ENCODE measurements at regions not wholly inside any gene's neighbourhood (a gene's known extent, or its start where the extent isn't known, plus 50 kb on each side); places are given as distances from the start of the nearest gene placed in this dataset.
"Not testable (repeated sequence)": the region's sequence is repeated elsewhere in the genome, so short reads cannot be mapped to it uniquely, and the experiment has no call there.

GRCh38 chr14:105919458-105920150, 393.2 kb downstream of the TMEM121 start:
- TF ChIP-seq SPI1 (IDR thresholded peaks at IDR 0.05; ENCODE audit: low read depth, low read length), result no peak
- no peak for TF ChIP-seq POLR2AphosphoS5 (IDR thresholded peaks at IDR 0.05; ENCODE audit: low read depth, low read length)
- no peak for TF ChIP-seq POLR2A (IDR thresholded peaks at IDR 0.05; ENCODE audit: low read depth, low read length)
- no peak for TF ChIP-seq PAX5 (IDR thresholded peaks at IDR 0.05; ENCODE audit: insufficient read depth, low read length, severe bottlenecking)
- TF ChIP-seq POU2F2 (IDR thresholded peaks at IDR 0.05; ENCODE audit: low read depth, low read length), result no peak
- no peak for TF ChIP-seq TAF1 (IDR thresholded peaks at IDR 0.05; ENCODE audit: low read depth, low read length)
- FAIRE-seq (no peak), DNase-seq (ENCODE audit: insufficient read length, low spot score) (no peak)

DNA sequence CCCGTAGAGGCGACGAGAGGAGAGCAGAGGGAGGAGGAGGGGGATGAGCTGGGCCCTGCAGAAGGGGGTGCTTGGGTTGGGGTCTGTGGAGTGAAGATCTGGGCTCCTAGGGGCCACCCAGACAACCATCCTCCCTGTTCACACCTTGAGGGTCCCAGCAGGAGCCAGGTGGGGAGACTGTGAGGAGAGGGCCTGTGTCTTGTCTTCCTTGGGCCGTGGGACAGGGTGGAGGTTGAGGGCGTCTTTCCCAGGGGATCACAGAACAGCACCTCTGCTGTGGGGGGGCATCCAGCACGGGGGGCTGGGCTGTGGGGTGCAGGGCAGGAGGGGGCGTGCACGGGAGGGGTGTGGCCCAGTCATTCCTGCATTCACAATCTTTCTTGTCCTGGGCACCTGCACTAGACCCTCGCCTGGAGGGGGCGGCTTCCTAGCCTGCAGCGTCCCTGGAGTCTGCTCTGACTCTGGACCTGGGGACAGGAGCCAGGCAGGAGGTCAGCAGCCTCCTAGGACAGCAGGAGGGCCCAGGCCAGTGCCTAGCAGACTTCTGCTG, 393.8 kb downstream of the TMEM121 start:
- not testable (repeated sequence) for FAIRE-seq; DNase-seq (ENCODE audit: insufficient read length, low spot score)

- not testable (repeated sequence) for FAIRE-seq; DNase-seq (ENCODE audit: insufficient read length, low spot score)
These were observed 394.7 kb downstream of the TMEM121 start for GRCh38 chr14:105920803-105921755.

- FAIRE-seq; DNase-seq (ENCODE audit: insufficient read length, low spot score): not testable (repeated sequence)
These were observed 395.4 kb downstream of the TMEM121 start for GRCh38 chr14:105921781-105922180.

- not testable (repeated sequence) for DNase-seq (ENCODE audit: insufficient read length, low spot score); FAIRE-seq
These were observed 397.3 kb downstream of the TMEM121 start for GRCh38 chr14:105923520-105924191.

- no peak for FAIRE-seq
- TF ChIP-seq TAF1 (IDR thresholded peaks at IDR 0.05; ENCODE audit: low read depth, low read length) (no peak), SPI1 (IDR thresholded peaks at IDR 0.05; ENCODE audit: low read depth, low read length) (no peak), POU2F2 (IDR thresholded peaks at IDR 0.05; ENCODE audit: low read depth, low read length) (no peak), POLR2A (IDR thresholded peaks at IDR 0.05; ENCODE audit: low read depth, low read length) (no peak), PAX5 (IDR thresholded peaks at IDR 0.05; ENCODE audit: insufficient read depth, low read length, severe bottlenecking) (no peak), POLR2AphosphoS5 (IDR thresholded peaks at IDR 0.05; ENCODE audit: low read depth, low read length) (no peak)
- DNase-seq (ENCODE audit: insufficient read length, low spot score), result no peak
These were observed 398.7 kb downstream of the TMEM121 start for GRCh38 chr14:105924951-105925591.

- DNase-seq (ENCODE audit: insufficient read length, low spot score) (no peak), FAIRE-seq (no peak)
- TF ChIP-seq POLR2AphosphoS5 (IDR thresholded peaks at IDR 0.05; ENCODE audit: low read depth, low read length) (0 out of 2 replicates have a peak, but pooled peaks have one; percentile 26), POU2F2 (IDR thresholded peaks at IDR 0.05; ENCODE audit: low read depth, low read length) (no peak), TAF1 (IDR thresholded peaks at IDR 0.05; ENCODE audit: low read depth, low read length) (no peak)
These were observed 399.4 kb downstream of the TMEM121 start for GRCh38 chr14:105925615-105926372.

GRCh38 chr14:105926373-105927095, 400.2 kb downstream of the TMEM121 start:
- TF ChIP-seq POU2F2 (IDR thresholded peaks at IDR 0.05; ENCODE audit: low read depth, low read length) (0 out of 2 replicates have a peak, but pooled peaks have one; percentile 4), POLR2A (IDR thresholded peaks at IDR 0.05; ENCODE audit: low read depth, low read length) (no peak; the same call in 1 of the 2 replicates), SPI1 (IDR thresholded peaks at IDR 0.05; ENCODE audit: low read depth, low read length) (no peak), TAF1 (IDR thresholded peaks at IDR 0.05; ENCODE audit: low read depth, low read length) (no peak), PAX5 (IDR thresholded peaks at IDR 0.05; ENCODE audit: insufficient read depth, low read length, severe bottlenecking) (no peak), POLR2AphosphoS5 (IDR thresholded peaks at IDR 0.05; ENCODE audit: low read depth, low read length) (no peak; the same call in 1 of the 2 replicates)
- peak; percentile 71 for FAIRE-seq
- DNase-seq (ENCODE audit: insufficient read length, low spot score), result no peak
